ENCODE measurements at regions not wholly inside any gene's neighbourhood (a gene's known extent, or its start where the extent isn't known, plus 50 kb on each side); places are given as distances from the start of the nearest gene placed in this dataset.

DNA sequence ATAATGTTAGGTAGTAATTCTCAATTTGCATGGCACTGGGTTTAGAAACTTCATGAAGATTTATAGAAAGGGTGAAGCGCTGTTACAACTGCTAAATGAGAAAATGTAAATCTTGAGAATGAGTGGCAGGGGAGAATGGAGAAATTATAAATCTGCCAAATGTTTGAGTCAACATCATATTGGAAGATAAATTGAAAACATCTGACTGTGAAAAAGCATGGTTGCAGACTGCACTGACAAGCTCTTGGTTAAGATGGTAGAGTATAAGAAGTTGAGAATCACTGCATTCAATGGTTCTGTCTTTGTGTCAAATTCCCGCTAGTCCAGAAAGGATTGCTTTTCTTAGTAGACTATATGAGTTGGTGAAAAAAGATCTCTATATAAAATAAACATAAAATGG lies 113.3 kb upstream of the DUSP10 start:
- no peak for FAIRE-seq
- no peak overlapping the region for H3K27ac ChIP-seq
- H3K4me1 ChIP-seq: no peaks in the 10 kb centered on the region
- no peaks in the 10 kb centered on the region for H3K36me3 ChIP-seq
- TF ChIP-seq, protein P1, sequence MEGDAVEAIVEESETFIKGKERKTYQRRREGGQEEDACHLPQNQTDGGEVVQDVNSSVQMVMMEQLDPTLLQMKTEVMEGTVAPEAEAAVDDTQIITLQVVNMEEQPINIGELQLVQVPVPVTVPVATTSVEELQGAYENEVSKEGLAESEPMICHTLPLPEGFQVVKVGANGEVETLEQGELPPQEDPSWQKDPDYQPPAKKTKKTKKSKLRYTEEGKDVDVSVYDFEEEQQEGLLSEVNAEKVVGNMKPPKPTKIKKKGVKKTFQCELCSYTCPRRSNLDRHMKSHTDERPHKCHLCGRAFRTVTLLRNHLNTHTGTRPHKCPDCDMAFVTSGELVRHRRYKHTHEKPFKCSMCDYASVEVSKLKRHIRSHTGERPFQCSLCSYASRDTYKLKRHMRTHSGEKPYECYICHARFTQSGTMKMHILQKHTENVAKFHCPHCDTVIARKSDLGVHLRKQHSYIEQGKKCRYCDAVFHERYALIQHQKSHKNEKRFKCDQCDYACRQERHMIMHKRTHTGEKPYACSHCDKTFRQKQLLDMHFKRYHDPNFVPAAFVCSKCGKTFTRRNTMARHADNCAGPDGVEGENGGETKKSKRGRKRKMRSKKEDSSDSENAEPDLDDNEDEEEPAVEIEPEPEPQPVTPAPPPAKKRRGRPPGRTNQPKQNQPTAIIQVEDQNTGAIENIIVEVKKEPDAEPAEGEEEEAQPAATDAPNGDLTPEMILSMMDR (IDR thresholded peaks at IDR 0.05): no peak
- no peak overlapping the region for H3K4me3 ChIP-seq
- DNase-seq: no peak
- no peak for ATAC-seq
- intact Hi-C loops (cut with DNase I): no loop called here
- no peaks in the 10 kb centered on the region for H3K9me3 ChIP-seq
- 93 to 100% methylated on average over 2 of the region's 2 CpGs for WGBS, 2 donors
- no peaks in the 10 kb centered on the region for H3K27me3 ChIP-seq

DNA sequence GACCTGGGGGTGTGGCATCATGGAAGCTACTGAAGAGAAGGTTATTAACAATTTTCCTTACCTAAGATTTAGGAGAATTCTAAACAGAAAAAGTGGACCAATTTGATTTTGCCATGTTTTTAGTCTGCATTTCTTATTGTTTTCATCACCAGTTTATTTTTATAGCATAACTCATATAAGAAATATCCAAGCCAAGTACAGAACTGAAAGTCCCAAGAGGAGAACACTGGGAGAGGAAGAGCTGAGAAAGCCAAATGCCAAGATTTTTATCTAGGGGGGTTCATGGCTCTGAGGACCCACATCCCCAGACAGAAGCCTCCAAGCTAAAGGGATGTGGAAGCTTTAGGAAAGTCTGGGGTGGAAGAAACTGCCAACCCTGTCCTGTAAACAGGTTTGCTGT lies 109.4 kb upstream of the DUSP10 start:
- Histone ChIP-seq H3K4me3 (no peak overlapping the region), H3K9me3 (no peaks in the 10 kb centered on the region), H3K4me1 (no peaks in the 10 kb centered on the region), H3K27ac (no peak overlapping the region), H3K36me3 (no peaks in the 10 kb centered on the region), H3K27me3 (no peaks in the 10 kb centered on the region)
- intact Hi-C loops (cut with DNase I): no loop called here
- DNase-seq: no peak
- no peak for FAIRE-seq
- TF ChIP-seq, protein P1 (IDR thresholded peaks at IDR 0.05): no peak
- ATAC-seq: no peak

DNA sequence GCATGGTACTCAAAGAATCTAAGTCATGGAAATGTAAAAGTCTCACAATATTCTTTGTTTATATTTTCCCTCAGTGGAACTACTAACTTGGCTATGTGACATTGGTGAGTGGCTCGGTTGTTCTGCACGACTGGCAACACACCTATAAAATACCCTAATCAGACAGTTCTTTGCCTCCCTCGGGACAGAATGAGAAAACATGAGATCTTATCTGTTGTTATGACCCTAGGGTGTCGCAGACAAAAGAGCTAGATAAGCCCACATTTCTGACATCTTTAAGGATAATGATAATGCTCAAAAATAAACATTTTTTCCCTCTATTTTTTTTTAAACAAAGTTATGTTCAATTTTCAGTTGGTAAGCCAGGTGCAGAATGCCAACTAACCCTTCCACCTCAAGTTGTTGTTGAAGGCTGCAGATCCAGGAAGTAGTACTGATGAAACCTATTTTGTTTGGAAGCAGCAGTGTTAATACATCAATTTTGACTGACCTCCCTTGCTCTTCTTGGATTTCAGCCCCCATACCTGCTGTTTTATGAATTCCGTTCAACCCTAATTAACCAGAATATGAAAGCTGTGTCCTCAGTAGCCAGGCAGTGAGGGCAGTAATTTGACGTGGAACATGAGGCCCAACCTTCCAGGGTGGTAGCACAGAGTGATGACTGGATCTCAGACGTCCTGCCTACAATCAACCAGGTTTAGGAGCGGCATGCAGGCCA lies 108.7 kb upstream of the DUSP10 start:
- DNase-seq: no peak
- Histone ChIP-seq H3K4me1 (no peaks in the 10 kb centered on the region), H3K27ac (no peak overlapping the region), H3K9me3 (no peaks in the 10 kb centered on the region), H3K27me3 (no peaks in the 10 kb centered on the region), H3K4me3 (no peak overlapping the region), H3K36me3 (no peaks in the 10 kb centered on the region)
- 81% methylated on average over 8 of the region's 8 CpGs for WGBS, 2 donors
- ATAC-seq: no peak
- intact Hi-C loops (cut with DNase I): no loop called here
- TF ChIP-seq, protein P1 (IDR thresholded peaks at IDR 0.05): no peak
- FAIRE-seq: no peak

DNA sequence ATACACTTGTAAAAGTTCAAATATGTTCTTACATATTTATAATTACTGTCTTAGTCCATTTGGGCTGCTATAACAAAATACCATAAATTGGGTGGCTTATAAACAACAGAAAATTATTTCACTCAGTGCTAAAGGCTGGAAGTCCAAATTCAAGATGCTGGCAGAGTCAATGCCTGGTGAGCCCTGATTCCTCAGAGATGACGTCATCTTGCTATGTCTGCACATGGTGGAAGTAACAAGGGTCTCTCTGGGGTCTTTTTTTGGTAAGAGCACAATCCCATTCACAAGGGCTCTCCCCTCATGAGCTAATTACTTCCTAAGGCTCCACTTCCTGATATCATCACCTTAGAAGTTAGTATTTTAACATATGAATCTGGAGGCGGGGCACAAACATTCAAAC lies 108.0 kb upstream of the DUSP10 start:
- H3K36me3 ChIP-seq: no peaks in the 10 kb centered on the region
- no peak for DNase-seq
- intact Hi-C loops (cut with DNase I): no loop called here
- H3K4me3 ChIP-seq: no peak overlapping the region
- ATAC-seq: no peak
- 79 to 83% methylated on average over 2 of the region's 2 CpGs for WGBS, 2 donors
- no peak overlapping the region for H3K27ac ChIP-seq
- TF ChIP-seq, protein P1 (IDR thresholded peaks at IDR 0.05): no peak
- no peaks in the 10 kb centered on the region for H3K9me3 ChIP-seq
- no peaks in the 10 kb centered on the region for H3K27me3 ChIP-seq
- H3K4me1 ChIP-seq: no peaks in the 10 kb centered on the region
- FAIRE-seq: no peak

DNA sequence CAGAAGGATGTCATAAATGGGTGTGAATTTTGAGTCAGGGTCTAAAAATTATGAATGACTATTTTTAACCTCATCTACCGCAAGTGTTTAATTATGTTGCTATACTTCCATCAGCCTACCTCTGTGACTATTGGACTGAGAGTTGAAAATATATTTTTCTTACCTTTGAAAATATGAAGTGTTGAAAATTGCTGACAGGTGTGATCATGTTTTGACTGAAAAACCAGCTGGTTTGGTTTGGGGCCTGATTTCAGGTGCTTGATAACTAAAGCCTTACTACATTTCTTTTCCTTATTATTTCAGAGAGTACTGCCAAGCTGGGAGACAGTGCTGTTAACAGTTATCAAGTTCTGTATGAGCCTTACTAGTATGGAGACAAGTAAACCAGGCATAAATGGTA lies 107.2 kb upstream of the DUSP10 start:
- no peak overlapping the region for H3K27ac ChIP-seq
- H3K27me3 ChIP-seq: no peaks in the 10 kb centered on the region
- DNase-seq (no peak), ATAC-seq (no peak), FAIRE-seq (no peak)
- H3K9me3 ChIP-seq: no peaks in the 10 kb centered on the region
- WGBS, 2 donors: 92 to 98% methylated on average over 1 of the region's 1 CpG
- no peaks in the 10 kb centered on the region for H3K36me3 ChIP-seq
- TF ChIP-seq, protein P1 (IDR thresholded peaks at IDR 0.05): no peak
- H3K4me1 ChIP-seq: no peaks in the 10 kb centered on the region
- intact Hi-C loops (cut with DNase I): no loop called here
- H3K4me3 ChIP-seq: no peak overlapping the region
